Left lung (tissue), 4 donors: ENCODE measurements at regions not wholly inside any gene's neighbourhood (a gene's known extent, or its start where the extent isn't known, plus 50 kb on each side); places are given as distances from the start of the nearest gene placed in this dataset.
"Not testable (repeated sequence)": the region's sequence is repeated elsewhere in the genome, so short reads cannot be mapped to it uniquely, and the experiment has no call there.

Experiments
- ATAC-seq: fragments of 200-7000 bp; cut with Tn5 transposase; one replicate; pipeline ENCODE4 v1.9.1; 2020; ENCODE audit warnings: moderate library complexity
- DNase-seq, 4 donors: peaks; one replicate each; pipeline ENCODE4 v3.0.0-alpha.2; 2013 to 2020
- H3K27ac ChIP-seq, 2 donors: fragments of 200-600 bp; sonication (generic) in 1 of 2; one replicate each; pipeline versions ENCODE4 v1.5.0 to v1.8.0; 2020 to 2021
- H3K27me3 ChIP-seq, 2 donors: fragments of 200-600 bp; sonication (generic) in 1 of 2; one replicate each; pipeline versions ENCODE4 v1.5.0 to v1.8.0; 2020 to 2021
- H3K36me3 ChIP-seq, 2 donors: fragments of 200-600 bp; sonication (generic) in 1 of 2; one replicate each; pipeline versions ENCODE4 v1.5.0 to v1.8.0; 2020 to 2021
- H3K4me1 ChIP-seq, 2 donors: fragments of 200-600 bp; one replicate each; pipeline ENCODE4 v1.8.0; 2021
- H3K4me3 ChIP-seq, 2 donors: fragments of 200-600 bp; sonication (generic) in 1 of 2; one replicate each; pipeline versions ENCODE4 v1.5.0 to v1.8.0; 2020 to 2021; ENCODE audit warnings: mild to moderate bottlenecking in 1 of 2
- H3K9me3 ChIP-seq, 2 donors: fragments of 200-600 bp; sonication (generic) in 1 of 2; one replicate each; pipeline versions ENCODE4 v1.5.0 to v1.8.0; 2020 to 2021
- intact Hi-C, 2 donors: fragments of 100-400 bp; cut with DNase I; formaldehyde crosslinking; loops; one replicate each; pipeline versions ENCODE4 v1.11.2 to v1.14.2; 2022
- TF ChIP-seq, protein P1 (sequence below), 2 donors: fragments of 200-600 bp; sonication (generic) in 1 of 2; IDR thresholded peaks; one replicate each; pipeline versions ENCODE4 v1.5.0 to v1.8.0; 2021; ENCODE audit warnings: antibody characterized with exemption in 2 of 2
- donor health status: DM: no; HTN: yes; CAD: no.
- donor health status: DM: no; HTN: no; CAD: no.

DNA sequence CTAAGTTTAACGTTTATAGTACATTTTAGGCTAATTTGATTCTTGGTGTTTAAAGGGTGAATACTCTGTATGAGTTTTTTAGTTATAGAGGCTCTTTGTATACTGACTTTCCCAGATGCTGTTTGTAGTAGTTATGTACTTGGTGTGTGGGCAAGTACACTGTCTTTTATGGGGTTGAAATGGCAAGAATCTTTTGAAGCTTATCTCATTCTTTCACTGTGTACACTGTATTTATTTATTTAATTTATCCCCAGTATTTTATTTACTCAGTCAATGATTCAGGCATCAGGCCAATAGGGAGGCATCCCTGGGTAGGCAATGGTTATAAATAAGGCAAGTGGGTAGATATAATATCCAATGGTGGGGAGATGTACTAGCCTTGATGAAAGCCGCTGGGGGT, 277.0 kb upstream of the PTCHD4 start:
- no peaks in the 10 kb centered on the region for H3K4me1 ChIP-seq
- TF ChIP-seq, protein P1, sequence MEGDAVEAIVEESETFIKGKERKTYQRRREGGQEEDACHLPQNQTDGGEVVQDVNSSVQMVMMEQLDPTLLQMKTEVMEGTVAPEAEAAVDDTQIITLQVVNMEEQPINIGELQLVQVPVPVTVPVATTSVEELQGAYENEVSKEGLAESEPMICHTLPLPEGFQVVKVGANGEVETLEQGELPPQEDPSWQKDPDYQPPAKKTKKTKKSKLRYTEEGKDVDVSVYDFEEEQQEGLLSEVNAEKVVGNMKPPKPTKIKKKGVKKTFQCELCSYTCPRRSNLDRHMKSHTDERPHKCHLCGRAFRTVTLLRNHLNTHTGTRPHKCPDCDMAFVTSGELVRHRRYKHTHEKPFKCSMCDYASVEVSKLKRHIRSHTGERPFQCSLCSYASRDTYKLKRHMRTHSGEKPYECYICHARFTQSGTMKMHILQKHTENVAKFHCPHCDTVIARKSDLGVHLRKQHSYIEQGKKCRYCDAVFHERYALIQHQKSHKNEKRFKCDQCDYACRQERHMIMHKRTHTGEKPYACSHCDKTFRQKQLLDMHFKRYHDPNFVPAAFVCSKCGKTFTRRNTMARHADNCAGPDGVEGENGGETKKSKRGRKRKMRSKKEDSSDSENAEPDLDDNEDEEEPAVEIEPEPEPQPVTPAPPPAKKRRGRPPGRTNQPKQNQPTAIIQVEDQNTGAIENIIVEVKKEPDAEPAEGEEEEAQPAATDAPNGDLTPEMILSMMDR (IDR thresholded peaks at IDR 0.05), result no peak
- no peaks in the 10 kb centered on the region for H3K36me3 ChIP-seq
- H3K4me3 ChIP-seq, result no peak overlapping the region
- H3K27me3 ChIP-seq, result no peaks in the 10 kb centered on the region
- H3K9me3 ChIP-seq, result peaks cover 0 to 17% of the 10 kb centered on the region in 2 donors
- ATAC-seq (no peak), DNase-seq (no peak)
- intact Hi-C loops, result no loop called here
- H3K27ac ChIP-seq, result no peak overlapping the region

GRCh38 chr6:48378884-48379407, 267.9 kb upstream of the PTCHD4 start:
- H3K9me3 ChIP-seq, result peaks cover 0 to 15% of the 10 kb centered on the region in 2 donors
- no peaks in the 10 kb centered on the region for H3K4me1 ChIP-seq
- intact Hi-C loops, result no loop called here
- H3K27ac ChIP-seq, result no peak overlapping the region
- H3K27me3 ChIP-seq, result no peaks in the 10 kb centered on the region
- no peak overlapping the region for H3K4me3 ChIP-seq
- DNase-seq, result no peak
- ATAC-seq, result no peak
- TF ChIP-seq, protein P1 (IDR thresholded peaks at IDR 0.05), result no peak
- no peaks in the 10 kb centered on the region for H3K36me3 ChIP-seq

GRCh38 chr6:48377115-48377514, 266.1 kb upstream of the PTCHD4 start:
- no peak overlapping the region for H3K27ac ChIP-seq
- intact Hi-C loops, result no loop called here
- no peaks in the 10 kb centered on the region for H3K36me3 ChIP-seq
- TF ChIP-seq, protein P1 (IDR thresholded peaks at IDR 0.05), result no peak
- H3K4me3 ChIP-seq, result no peak overlapping the region
- no peak for DNase-seq
- no peaks in the 10 kb centered on the region for H3K4me1 ChIP-seq
- no peaks in the 10 kb centered on the region for H3K27me3 ChIP-seq
- peaks cover 0 to 21% of the 10 kb centered on the region in 2 donors for H3K9me3 ChIP-seq
- no peak for ATAC-seq

DNA sequence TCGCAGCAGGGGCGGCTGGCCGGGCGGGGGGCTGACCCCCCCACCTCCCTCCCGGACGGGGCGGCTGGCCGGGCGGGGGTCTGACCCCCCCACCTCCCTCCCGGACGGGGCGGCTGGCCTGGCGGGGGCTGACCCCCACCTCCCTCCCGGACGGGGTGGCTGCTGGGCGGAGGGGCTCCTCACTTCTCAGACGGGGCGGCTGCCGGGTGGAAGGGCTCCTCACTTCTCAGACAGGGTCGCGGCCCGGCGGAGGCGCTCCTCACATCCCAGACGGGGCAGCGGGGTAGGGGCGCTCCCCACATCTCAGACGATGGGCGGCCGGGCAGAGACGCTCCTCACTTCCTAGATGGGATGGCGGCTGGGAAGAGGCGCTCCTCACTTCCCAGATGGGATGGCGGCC, 260.2 kb upstream of the PTCHD4 start:
- H3K4me3 ChIP-seq, H3K4me1 ChIP-seq, H3K27ac ChIP-seq, ATAC-seq, intact Hi-C loops, H3K36me3 ChIP-seq, H3K27me3 ChIP-seq: not testable (repeated sequence)
- peak in 1 of 4 donors; percentile 65 for DNase-seq
- peaks cover 0 to 14% of the 10 kb centered on the region in 2 donors for H3K9me3 ChIP-seq

DNA sequence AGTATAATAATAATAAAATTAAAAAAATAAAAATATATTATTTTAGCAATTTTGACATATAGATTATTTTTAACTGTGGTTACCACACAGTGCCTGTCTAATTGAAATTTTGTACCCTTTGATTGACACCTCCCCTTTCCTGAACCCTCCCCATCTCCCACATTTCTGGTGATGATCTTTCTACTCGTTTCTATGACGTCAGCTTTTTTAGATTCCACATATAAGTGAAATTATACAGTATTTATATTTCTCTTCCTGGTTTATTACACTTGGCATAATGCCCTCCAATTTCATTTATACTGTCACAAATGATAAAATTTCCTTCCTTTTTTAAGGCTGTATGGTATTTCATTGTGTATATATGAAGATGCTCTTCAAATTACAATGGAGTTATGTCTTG, 258.1 kb upstream of the PTCHD4 start:
- intact Hi-C loops, result no loop called here
- Histone ChIP-seq H3K36me3 (no peaks in the 10 kb centered on the region), H3K27ac (no peak overlapping the region), H3K4me3 (no peak overlapping the region), H3K27me3 (no peaks in the 10 kb centered on the region), H3K9me3 (peaks cover 0 to 10% of the 10 kb centered on the region in 2 donors), H3K4me1 (no peaks in the 10 kb centered on the region)
- ATAC-seq, result no peak
- TF ChIP-seq, protein P1 (IDR thresholded peaks at IDR 0.05), result no peak
- DNase-seq, result no peak

DNA sequence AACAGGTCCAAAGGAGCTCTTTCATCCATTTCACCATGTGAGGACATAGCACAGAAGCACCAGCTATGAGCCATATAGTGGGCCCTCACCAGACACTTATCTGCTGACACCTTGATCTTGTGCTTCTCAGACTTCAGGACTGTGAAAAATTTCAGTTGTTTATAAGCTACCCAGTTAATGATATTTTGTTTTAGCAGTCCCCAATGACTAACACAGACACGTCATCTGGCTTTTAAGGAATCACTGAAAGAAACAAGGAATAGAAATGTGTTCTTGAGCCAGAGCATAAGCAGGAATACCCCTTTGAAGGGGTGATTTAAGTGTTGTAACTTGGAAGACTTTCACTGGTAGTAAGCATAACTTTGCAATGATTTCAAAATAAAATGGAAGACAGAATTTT, 214.7 kb upstream of the PTCHD4 start:
- TF ChIP-seq, protein P1 (IDR thresholded peaks at IDR 0.05), result no peak
- Histone ChIP-seq H3K27me3 (no peaks in the 10 kb centered on the region), H3K9me3 (no peaks in the 10 kb centered on the region), H3K4me3 (no peak overlapping the region), H3K4me1 (no peaks in the 10 kb centered on the region), H3K36me3 (no peaks in the 10 kb centered on the region), H3K27ac (no peak overlapping the region)
- ATAC-seq (no peak), DNase-seq (no peak)
- intact Hi-C loops, result no loop called here
